Activated T-cell treated with anti-CD3 and anti-CD28 coated beads for 4 hours (primary cell): ENCODE measurements at regions not wholly inside any gene's neighbourhood (a gene's known extent, or its start where the extent isn't known, plus 50 kb on each side); places are given as distances from the start of the nearest gene placed in this dataset.

Source experiments
- DNase-seq: peaks from one replicate; pipeline ENCODE4 v3.0.0-alpha.2; 2020

DNA sequence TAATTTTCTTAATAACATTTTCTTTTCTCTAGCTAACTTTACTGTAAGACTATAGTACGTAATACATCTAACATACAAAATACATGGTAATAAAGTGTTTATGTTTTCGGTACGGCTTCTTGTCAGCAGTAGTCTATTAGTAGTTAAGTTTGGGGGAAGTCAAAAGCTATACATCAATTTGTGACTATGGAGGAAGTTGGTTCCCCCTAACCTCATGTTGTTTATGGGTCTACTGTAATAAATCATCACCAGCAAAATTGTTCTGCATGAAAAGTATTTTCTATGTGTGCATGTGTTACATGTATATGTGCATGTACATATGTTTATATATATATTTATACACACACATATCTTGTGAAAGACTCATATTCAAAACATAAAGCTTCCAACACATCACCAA, 303.0 kb downstream of the TRIB2 start:
- no peak for DNase-seq

- DNase-seq, result no peak
Measured at GRCh38 chr2:13020469-13020868, 303.7 kb downstream of the TRIB2 start.

GRCh38 chr2:13021470-13021957, 304.8 kb downstream of the TRIB2 start:
- DNase-seq, result no peak

- no peak for DNase-seq
Measured at GRCh38 chr2:13030606-13031005, 313.9 kb downstream of the TRIB2 start.

GRCh38 chr2:13034861-13035260, 318.1 kb downstream of the TRIB2 start:
- no peak for DNase-seq

- no peak for DNase-seq
Measured at GRCh38 chr2:13035866-13036265, 319.1 kb downstream of the TRIB2 start.

DNA sequence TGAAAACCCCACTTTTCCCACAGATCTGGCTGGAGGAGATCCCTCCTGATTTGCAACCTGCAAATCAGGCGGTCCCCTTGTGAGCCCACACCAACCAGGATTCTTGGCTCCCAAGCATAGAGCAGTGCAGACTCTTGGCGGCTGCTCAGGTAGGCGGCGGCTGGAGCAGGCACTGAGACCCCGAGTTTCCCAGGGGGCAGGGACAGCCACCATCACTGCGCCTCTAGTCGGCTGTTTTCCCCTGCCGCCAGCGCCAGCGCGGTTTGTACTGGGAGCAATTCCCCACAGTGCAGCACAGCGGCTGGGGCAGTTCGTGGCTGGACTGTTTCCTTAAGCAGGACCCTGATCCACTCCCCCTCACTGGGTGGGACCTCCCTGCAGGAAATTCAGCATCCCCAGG, 323.3 kb downstream of the TRIB2 start:
- DNase-seq, result no peak

DNA sequence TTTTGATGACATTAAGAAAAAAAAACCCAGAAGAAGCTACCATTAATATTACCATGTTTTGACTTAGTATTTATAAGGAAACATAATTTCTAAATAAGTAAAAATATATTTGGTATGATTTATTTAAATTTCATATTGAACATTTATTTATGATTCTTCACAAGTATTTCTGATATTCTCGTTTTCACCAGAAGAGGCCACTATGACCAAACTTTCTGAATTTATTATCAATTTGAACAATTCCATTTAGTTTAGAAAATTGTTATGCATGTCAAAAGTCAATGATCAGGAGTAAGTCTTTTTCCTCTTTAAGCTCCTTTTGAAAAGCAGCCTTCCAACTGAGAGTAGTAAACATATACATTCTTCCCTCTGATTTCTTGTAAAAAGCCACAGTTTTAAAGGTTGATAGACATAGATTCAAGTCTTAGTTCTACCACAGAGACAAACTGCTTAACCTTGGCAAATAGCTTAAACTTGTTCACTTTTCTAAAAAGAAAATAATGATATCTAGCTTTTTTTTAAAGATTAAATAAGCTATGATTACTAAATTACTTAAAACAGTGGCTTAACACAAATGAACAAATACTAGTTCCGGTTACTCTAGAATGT, 329.9 kb downstream of the TRIB2 start:
- no peak for DNase-seq

DNA sequence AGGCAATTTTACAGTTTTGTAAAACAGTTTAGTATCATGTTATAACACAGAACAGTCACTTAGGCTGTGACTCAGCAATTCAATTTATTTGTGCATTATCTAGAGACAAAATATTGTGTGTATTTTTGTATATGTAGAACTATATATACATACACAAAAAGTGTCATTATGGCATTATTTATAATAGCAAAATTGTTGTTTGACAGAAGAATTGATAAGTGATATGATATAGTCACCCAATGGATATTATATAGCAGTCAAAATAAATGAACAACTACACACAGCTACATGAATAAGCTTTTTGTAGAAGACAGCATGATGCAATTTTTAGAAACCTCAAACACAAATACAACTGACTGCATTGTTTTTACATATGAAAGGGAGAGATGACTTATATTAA, 334.0 kb downstream of the TRIB2 start:
- DNase-seq, result no peak

GRCh38 chr2:13052547-13052946, 335.8 kb downstream of the TRIB2 start:
- DNase-seq, result no peak

DNA sequence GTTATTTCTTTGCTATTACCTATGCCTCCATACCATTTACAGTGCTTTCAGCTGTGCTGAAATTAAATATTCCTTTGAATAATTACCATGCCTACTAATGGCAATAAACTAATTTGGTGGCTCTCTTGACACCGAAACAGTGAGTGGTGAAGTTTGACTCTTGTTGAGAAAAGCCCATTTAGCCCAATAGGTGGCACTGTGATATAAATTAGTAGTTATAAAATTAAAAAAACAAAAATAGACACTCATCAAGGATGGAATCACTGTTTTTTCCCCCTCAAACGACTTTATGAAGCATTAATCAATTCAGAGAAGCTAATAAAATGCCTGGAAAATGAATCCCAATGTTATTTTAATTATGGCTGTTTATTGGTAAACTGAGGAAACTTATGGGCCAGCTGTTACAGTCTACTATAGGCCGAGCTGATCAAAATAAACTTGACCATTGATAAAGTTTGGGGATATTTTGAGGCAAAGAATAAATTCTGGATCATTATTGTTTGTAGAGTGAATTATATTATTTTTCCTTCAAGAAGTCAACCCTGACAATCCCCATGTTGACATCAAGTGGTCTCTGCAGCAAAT, 339.6 kb downstream of the TRIB2 start:
- DNase-seq, result no peak

DNA sequence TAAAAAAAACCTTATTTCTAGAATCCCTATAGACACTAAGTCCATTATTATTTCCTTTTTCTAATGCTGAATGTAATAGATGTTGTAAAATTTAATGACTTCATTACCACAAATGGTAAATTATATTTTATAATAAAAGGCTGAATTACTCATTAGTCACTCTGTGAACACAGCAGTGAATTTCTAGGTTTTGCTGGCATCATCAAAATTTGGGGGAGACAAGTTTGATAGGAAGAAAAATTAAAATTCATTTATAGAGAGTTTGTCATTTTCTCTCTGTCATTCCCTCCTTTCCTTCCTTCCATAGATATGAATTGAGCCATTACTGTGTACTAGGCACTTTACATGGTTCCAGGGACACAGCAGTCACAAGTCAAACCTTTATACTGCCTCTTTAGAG, 340.9 kb downstream of the TRIB2 start:
- no peak for DNase-seq

GRCh38 chr2:13066676-13067075, 349.9 kb downstream of the TRIB2 start:
- no peak for DNase-seq

- no peak for DNase-seq
Measured at GRCh38 chr2:13067508-13067907, 350.8 kb downstream of the TRIB2 start.

- DNase-seq, result no peak
Measured at GRCh38 chr2:13089971-13090370, 373.2 kb downstream of the TRIB2 start.

- no peak for DNase-seq
Measured at GRCh38 chr2:13091455-13091854, 374.7 kb downstream of the TRIB2 start.

GRCh38 chr2:13091861-13092378, 375.2 kb downstream of the TRIB2 start:
- no peak for DNase-seq

GRCh38 chr2:13093416-13093991, 376.8 kb downstream of the TRIB2 start:
- no peak for DNase-seq

GRCh38 chr2:13102397-13103063, 385.8 kb downstream of the TRIB2 start:
- no peak for DNase-seq

- DNase-seq, result no peak
Measured at GRCh38 chr2:13103151-13103550, 386.4 kb downstream of the TRIB2 start.

DNA sequence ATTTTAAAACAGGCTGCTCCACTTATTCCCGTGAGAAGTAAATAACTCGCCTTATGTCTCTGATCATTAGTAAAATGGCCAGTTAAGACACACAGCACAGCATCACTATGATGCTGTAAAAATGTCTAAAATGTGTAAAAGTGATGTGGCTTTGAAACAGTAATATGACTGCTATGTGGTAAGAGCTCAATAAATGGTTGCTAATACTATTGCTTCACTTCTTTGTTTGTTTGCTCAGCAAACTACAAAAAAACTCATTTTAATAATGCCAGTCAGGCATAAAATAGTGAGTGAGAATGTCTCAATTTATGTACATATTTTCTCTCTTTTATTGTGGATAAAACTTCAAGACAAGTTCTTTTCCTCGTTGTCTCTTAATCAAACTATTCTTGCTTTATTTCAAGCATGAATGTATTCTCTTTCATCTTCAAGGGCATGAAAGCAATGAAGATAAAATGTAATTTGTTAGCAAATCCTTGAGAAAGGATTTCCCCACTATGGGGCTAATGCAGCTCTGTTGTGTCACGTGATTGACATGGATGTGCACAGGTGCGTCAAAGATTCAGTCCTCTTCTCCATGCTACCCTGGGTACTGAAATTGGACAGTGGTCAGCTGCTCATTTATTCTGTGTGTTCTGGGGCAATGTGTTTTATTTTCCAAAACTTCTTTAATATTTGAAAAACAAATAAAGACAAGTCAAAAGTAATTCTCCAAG, 387.2 kb downstream of the TRIB2 start:
- no peak for DNase-seq

- DNase-seq, result no peak
Measured at GRCh38 chr2:13104723-13105122, 388.0 kb downstream of the TRIB2 start.

DNA sequence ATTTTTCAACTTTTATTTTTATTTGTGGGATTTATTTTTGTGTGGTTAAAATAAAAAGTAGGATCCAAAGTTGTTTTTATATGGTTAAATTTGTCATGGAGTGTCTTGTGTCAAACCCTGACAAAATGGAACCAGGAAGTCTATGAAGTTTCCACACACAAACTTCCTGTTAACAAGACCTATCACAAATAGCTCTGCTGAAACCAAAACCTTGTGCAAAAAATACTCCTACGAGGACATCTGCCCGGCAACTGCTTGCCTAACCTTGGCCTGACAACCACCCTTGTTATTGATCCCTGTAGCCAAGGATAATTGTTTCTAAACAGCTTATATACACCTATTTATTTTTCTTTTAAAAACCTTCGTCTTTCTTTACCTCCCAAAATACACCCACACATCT, 389.6 kb downstream of the TRIB2 start:
- no peak for DNase-seq
